ENCODE measurements at regions not wholly inside any gene's neighbourhood (a gene's known extent, or its start where the extent isn't known, plus 50 kb on each side); places are given as distances from the start of the nearest gene placed in this dataset.

GRCh38 chr7:142375710-142376313 lies 118.0 kb upstream of the PRSS58 start:
- peak; percentile 63 for DNase-seq (ENCODE audit: low spot score)

- no peak for DNase-seq (ENCODE audit: low spot score)
These were observed 114.9 kb upstream of the PRSS58 start for GRCh38 chr7:142372727-142373126.

GRCh38 chr7:142371586-142372377 lies 113.9 kb upstream of the PRSS58 start:
- peak; percentile 74 for DNase-seq (ENCODE audit: low spot score)

- DNase-seq (ENCODE audit: low spot score) = no peak
These were observed 107.6 kb upstream of the PRSS58 start for GRCh38 chr7:142365410-142365842.

GRCh38 chr7:142364551-142364950 lies 106.7 kb upstream of the PRSS58 start:
- DNase-seq (ENCODE audit: low spot score) = no peak

- DNase-seq (ENCODE audit: low spot score) = no peak
These were observed 104.5 kb upstream of the PRSS58 start for GRCh38 chr7:142362349-142362748.

GRCh38 chr7:142359694-142360279 lies 101.9 kb upstream of the PRSS58 start:
- no peak for DNase-seq (ENCODE audit: low spot score)

- peak; percentile 86 for DNase-seq (ENCODE audit: low spot score)
These were observed 100.2 kb upstream of the PRSS58 start for GRCh38 chr7:142357953-142358520.

- no peak for DNase-seq (ENCODE audit: low spot score)
These were observed 98.3 kb upstream of the PRSS58 start for GRCh38 chr7:142356166-142356565.

GRCh38 chr7:142355328-142355727 lies 97.5 kb upstream of the PRSS58 start:
- DNase-seq (ENCODE audit: low spot score) = no peak

- DNase-seq (ENCODE audit: low spot score) = no peak
These were observed 95.5 kb upstream of the PRSS58 start for GRCh38 chr7:142353147-142354060.

GRCh38 chr7:142352543-142352942 lies 94.7 kb upstream of the PRSS58 start:
- no peak for DNase-seq (ENCODE audit: low spot score)

GRCh38 chr7:142351145-142351544 lies 93.3 kb upstream of the PRSS58 start:
- no peak for DNase-seq (ENCODE audit: low spot score)

- DNase-seq (ENCODE audit: low spot score) = no peak
These were observed 92.0 kb upstream of the PRSS58 start for GRCh38 chr7:142349670-142350405.

GRCh38 chr7:142348921-142349405 lies 91.1 kb upstream of the PRSS58 start:
- DNase-seq (ENCODE audit: low spot score) = no peak

GRCh38 chr7:142348100-142348499 lies 90.2 kb upstream of the PRSS58 start:
- DNase-seq (ENCODE audit: low spot score) = no peak

- DNase-seq (ENCODE audit: low spot score) = no peak
These were observed 89.2 kb upstream of the PRSS58 start for GRCh38 chr7:142347091-142347490.

GRCh38 chr7:142345811-142346210 lies 88.0 kb upstream of the PRSS58 start:
- no peak for DNase-seq (ENCODE audit: low spot score)

- peak; percentile 53 for DNase-seq (ENCODE audit: low spot score)
These were observed 81.0 kb upstream of the PRSS58 start for GRCh38 chr7:142338633-142339501.
